GM12864 (cell line): ENCODE measurements at regions not wholly inside any gene's neighbourhood (a gene's known extent, or its start where the extent isn't known, plus 50 kb on each side); places are given as distances from the start of the nearest gene placed in this dataset.

ENCODE experiments used
- DNase-seq: peaks from one replicate; pipeline ENCODE4 v3.0.0-alpha.2; 2011; ENCODE audit warnings: low read depth
- H3K4me3 ChIP-seq: 2 replicates; pipeline ENCODE4 v1.5.1; 2011; ENCODE audit warnings: mild to moderate bottlenecking, low read depth, low read length, control low read depth
- TF ChIP-seq, protein P1 (sequence below): IDR thresholded peaks from 2 replicates; pipeline ENCODE4 v1.5.1; 2011; ENCODE audit warnings: low read depth, mild to moderate bottlenecking, moderate library complexity, low read length, control low read depth, inconsistent platforms; ENCODE audit errors: missing control alignments

GRCh38 chr6:56370127-56370540, 122.8 kb upstream of the COL21A1 start:
- H3K4me3 ChIP-seq, result no peak overlapping the region
- no peak for DNase-seq
- TF ChIP-seq, protein P1, sequence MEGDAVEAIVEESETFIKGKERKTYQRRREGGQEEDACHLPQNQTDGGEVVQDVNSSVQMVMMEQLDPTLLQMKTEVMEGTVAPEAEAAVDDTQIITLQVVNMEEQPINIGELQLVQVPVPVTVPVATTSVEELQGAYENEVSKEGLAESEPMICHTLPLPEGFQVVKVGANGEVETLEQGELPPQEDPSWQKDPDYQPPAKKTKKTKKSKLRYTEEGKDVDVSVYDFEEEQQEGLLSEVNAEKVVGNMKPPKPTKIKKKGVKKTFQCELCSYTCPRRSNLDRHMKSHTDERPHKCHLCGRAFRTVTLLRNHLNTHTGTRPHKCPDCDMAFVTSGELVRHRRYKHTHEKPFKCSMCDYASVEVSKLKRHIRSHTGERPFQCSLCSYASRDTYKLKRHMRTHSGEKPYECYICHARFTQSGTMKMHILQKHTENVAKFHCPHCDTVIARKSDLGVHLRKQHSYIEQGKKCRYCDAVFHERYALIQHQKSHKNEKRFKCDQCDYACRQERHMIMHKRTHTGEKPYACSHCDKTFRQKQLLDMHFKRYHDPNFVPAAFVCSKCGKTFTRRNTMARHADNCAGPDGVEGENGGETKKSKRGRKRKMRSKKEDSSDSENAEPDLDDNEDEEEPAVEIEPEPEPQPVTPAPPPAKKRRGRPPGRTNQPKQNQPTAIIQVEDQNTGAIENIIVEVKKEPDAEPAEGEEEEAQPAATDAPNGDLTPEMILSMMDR, result no peak

- TF ChIP-seq, protein P1, result no peak
- DNase-seq, result no peak
- H3K4me3 ChIP-seq, result no peak overlapping the region
Measured at GRCh38 chr6:56368491-56368890, 121.1 kb upstream of the COL21A1 start.

GRCh38 chr6:56366141-56366852, 118.9 kb upstream of the COL21A1 start:
- H3K4me3 ChIP-seq, result no peak overlapping the region
- TF ChIP-seq, protein P1, result no peak
- DNase-seq, result no peak

DNA sequence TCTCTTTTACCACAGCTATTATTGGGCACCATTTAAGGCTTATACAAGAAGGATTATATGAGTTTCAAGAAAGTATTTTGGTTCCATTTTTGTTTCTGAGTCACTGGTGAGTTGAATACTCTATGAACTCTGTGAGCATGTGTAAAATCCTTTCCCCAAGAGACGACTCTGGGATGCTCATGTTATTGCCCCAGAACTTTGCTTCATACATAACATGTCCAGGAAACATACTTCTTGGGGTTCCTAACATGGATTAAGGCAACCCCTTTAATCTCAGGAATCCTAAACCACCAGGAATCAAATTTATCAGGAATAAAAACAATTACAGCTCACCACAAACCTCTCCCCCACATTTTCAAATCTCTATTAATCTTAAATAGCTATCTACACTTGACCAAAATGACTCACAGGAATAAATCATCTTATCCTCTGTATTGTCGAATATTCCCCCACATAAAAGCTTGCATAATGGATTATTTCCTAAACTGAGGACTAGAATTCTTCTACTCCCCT, 117.5 kb upstream of the COL21A1 start:
- DNase-seq, result no peak
- no peak overlapping the region for H3K4me3 ChIP-seq
- TF ChIP-seq, protein P1, result no peak

DNA sequence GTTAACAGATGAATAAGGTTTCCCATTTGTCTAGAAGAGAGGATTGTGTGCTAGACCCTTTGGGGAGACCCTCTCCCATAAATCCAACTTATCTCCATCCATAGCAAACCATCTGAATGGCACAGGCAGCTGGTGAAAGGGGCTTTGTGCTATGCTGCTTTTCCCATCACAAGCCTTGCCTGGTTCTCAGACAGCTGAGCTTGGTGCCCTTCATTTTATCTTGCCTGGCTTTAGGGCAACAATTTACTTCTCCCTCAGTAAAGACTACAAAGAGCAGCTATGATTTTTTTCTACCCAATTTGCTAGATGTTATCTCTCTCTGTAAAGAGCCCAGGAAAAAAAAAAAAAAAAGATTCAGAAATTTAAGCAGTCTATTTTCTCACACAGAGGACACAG, 117.0 kb upstream of the COL21A1 start:
- DNase-seq, result no peak
- TF ChIP-seq, protein P1, result no peak
- H3K4me3 ChIP-seq, result no peak overlapping the region

- TF ChIP-seq, protein P1, result no peak
- DNase-seq, result no peak
- H3K4me3 ChIP-seq, result no peak overlapping the region
Measured at GRCh38 chr6:56363796-56364430, 116.5 kb upstream of the COL21A1 start.
